H1 (cell line): ENCODE measurements at regions not wholly inside any gene's neighbourhood (a gene's known extent, or its start where the extent isn't known, plus 50 kb on each side); places are given as distances from the start of the nearest gene placed in this dataset.

Experiments used
- HDAC2 ChIP-seq, 2 experiments: fragments of 300-600 bp in 1 of 2; sonication (generic) in 1 of 2; IDR thresholded peaks; 2 replicates each; pipeline ENCODE4 v1.6.1; 2011 to 2012; ENCODE audit warnings: low read depth in 2 of 2, low read length in 2 of 2, mild to moderate bottlenecking in 2 of 2, moderate library complexity in 2 of 2, borderline replicate concordance in 1 of 2, inconsistent platforms in 1 of 2
- NANOG ChIP-seq: IDR thresholded peaks from 2 replicates; pipeline ENCODE4 v1.6.1; 2011; ENCODE audit warnings: low read length, low read depth, mild to moderate bottlenecking, inconsistent platforms; ENCODE audit not compliant: insufficient read depth, poor library complexity, severe bottlenecking
- TF ChIP-seq, protein P1 (sequence below): IDR thresholded peaks from 2 replicates; pipeline ENCODE4 v1.6.1; 2012; ENCODE audit warnings: low read length, inconsistent platforms

DNA sequence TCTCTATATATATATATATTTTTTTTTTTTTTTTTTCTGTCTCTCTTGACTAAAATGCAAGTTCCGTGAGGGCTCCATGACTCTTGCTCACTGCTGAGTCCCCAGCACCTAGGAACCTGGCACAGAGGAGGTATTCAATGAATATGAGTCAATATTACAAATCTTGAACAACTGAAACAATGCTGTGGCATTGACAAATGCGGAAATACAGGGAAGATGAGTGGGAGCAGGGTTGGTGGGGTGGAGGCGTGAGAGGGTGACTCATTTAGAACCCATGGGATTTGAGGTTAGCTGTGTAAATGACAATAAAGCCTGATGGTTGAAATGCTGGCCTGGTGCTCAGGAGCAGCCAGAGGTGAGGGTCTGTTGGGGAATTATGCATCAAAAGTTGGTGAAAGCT, 121.7 kb upstream of the FUT8 start (continued):
- TF ChIP-seq, protein P1, sequence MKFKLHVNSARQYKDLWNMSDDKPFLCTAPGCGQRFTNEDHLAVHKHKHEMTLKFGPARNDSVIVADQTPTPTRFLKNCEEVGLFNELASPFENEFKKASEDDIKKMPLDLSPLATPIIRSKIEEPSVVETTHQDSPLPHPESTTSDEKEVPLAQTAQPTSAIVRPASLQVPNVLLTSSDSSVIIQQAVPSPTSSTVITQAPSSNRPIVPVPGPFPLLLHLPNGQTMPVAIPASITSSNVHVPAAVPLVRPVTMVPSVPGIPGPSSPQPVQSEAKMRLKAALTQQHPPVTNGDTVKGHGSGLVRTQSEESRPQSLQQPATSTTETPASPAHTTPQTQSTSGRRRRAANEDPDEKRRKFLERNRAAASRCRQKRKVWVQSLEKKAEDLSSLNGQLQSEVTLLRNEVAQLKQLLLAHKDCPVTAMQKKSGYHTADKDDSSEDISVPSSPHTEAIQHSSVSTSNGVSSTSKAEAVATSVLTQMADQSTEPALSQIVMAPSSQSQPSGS: no peak
- TF ChIP-seq NANOG: no peak
- TF ChIP-seq HDAC2 (IDR thresholded peaks at IDR 0.05; ENCODE audit: borderline replicate concordance in 1 of 2, low read depth in 2 of 2, low read length in 2 of 2): no peak
